Testis (tissue), 2 donors: ENCODE measurements at regions not wholly inside any gene's neighbourhood (a gene's known extent, or its start where the extent isn't known, plus 50 kb on each side); places are given as distances from the start of the nearest gene placed in this dataset.

Source experiments
- DNase-seq: peaks from one replicate; pipeline ENCODE4 v3.0.0-alpha.2; 2019
- H3K27ac ChIP-seq, 2 donors: fragments of 200-600 bp; sonication (generic); one replicate each; pipeline ENCODE4 v1.5.1; 2019
- H3K27me3 ChIP-seq: fragments of 200-600 bp; sonication (generic); one replicate; pipeline ENCODE4 v1.5.1; 2019
- H3K36me3 ChIP-seq: fragments of 200-600 bp; sonication (generic); one replicate; pipeline ENCODE4 v1.5.1; 2017; ENCODE audit warnings: low read depth; ENCODE audit errors: missing control alignments
- H3K4me1 ChIP-seq: fragments of 200-600 bp; sonication (generic); one replicate; pipeline ENCODE4 v1.5.1; 2019
- H3K4me3 ChIP-seq, 2 donors: fragments of 200-600 bp; sonication (generic); one replicate each; pipeline ENCODE4 v1.5.1; 2017 to 2019
- H3K9me3 ChIP-seq: fragments of 200-600 bp; sonication (generic); one replicate; pipeline ENCODE4 v1.5.1; 2017
- POLR2A ChIP-seq: fragments of 450-650 bp; IDR thresholded peaks from one replicate; pipeline ENCODE4 v1.6.1; 2017; ENCODE audit warnings: antibody characterized with exemption, mild to moderate bottlenecking, moderate library complexity
- whole genome bisulfite sequencing, 2 donors: methylation state at CpG; one replicate each; pipeline ENCODE4 v1.1.5; 2018; 5-methylcytosine and 5-hydroxymethylcytosine counted together
- intact Hi-C: fragments of 100-400 bp; cut with DNase I; formaldehyde crosslinking; loops from one replicate; pipeline ENCODE4 v1.15.1; 2023; ENCODE audit warnings: low total_unique reads
- TF ChIP-seq, protein P1 (sequence below), 3 experiments: fragments of 450-650 bp in 2 of 3; fragments of 200-600 bp in 1 of 3; sonication (generic) in 1 of 3; IDR thresholded peaks; one replicate each; pipeline ENCODE4 v1.5.1; 2016 to 2019; ENCODE audit warnings: antibody characterized with exemption in 3 of 3, mild to moderate bottlenecking in 2 of 3, moderate library complexity in 1 of 3

DNA sequence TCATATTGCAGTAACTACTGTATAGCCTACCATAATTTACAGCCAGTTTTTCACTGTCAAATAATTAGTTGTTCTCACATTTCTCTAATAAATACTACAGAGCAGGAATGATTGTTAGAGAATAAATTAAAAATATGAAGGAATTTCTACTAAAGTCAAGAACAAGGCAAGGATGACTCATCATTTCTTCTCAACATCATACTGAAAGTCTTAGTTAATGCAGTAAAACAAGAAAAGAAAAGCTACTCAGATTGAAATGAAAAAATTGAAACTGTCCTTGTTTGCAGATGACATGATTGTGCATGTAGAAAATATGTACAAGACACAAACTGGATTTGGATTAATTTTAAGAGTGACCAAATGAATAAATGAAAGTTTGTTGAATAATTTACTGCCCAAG, 608.2 kb downstream of the NSUN3 start:
- no peaks in the 10 kb centered on the region for H3K4me1 ChIP-seq
- H3K36me3 ChIP-seq: no peaks in the 10 kb centered on the region
- H3K27me3 ChIP-seq: no peaks in the 10 kb centered on the region
- no peak for DNase-seq
- intact Hi-C loops: no loop called here
- H3K27ac ChIP-seq: no peak overlapping the region
- no peak overlapping the region for H3K4me3 ChIP-seq
- no peaks in the 10 kb centered on the region for H3K9me3 ChIP-seq
- TF ChIP-seq POLR2A: no peak
- TF ChIP-seq, protein P1, sequence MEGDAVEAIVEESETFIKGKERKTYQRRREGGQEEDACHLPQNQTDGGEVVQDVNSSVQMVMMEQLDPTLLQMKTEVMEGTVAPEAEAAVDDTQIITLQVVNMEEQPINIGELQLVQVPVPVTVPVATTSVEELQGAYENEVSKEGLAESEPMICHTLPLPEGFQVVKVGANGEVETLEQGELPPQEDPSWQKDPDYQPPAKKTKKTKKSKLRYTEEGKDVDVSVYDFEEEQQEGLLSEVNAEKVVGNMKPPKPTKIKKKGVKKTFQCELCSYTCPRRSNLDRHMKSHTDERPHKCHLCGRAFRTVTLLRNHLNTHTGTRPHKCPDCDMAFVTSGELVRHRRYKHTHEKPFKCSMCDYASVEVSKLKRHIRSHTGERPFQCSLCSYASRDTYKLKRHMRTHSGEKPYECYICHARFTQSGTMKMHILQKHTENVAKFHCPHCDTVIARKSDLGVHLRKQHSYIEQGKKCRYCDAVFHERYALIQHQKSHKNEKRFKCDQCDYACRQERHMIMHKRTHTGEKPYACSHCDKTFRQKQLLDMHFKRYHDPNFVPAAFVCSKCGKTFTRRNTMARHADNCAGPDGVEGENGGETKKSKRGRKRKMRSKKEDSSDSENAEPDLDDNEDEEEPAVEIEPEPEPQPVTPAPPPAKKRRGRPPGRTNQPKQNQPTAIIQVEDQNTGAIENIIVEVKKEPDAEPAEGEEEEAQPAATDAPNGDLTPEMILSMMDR (IDR thresholded peaks at IDR 0.05): no peak

- no peak for DNase-seq
- H3K27ac ChIP-seq: no peak overlapping the region
- no peak for TF ChIP-seq POLR2A
- TF ChIP-seq, protein P1 (IDR thresholded peaks at IDR 0.05): no peak
- H3K27me3 ChIP-seq: no peaks in the 10 kb centered on the region
- intact Hi-C loops: no loop called here
- H3K4me3 ChIP-seq: no peak overlapping the region
- no peaks in the 10 kb centered on the region for H3K9me3 ChIP-seq
- H3K4me1 ChIP-seq: no peaks in the 10 kb centered on the region
- 57 to 59% methylated on average over 1 of the region's 1 CpG for WGBS, 2 donors
- no peaks in the 10 kb centered on the region for H3K36me3 ChIP-seq
Measured at GRCh38 chr3:94673876-94674275, 611.0 kb downstream of the NSUN3 start.

DNA sequence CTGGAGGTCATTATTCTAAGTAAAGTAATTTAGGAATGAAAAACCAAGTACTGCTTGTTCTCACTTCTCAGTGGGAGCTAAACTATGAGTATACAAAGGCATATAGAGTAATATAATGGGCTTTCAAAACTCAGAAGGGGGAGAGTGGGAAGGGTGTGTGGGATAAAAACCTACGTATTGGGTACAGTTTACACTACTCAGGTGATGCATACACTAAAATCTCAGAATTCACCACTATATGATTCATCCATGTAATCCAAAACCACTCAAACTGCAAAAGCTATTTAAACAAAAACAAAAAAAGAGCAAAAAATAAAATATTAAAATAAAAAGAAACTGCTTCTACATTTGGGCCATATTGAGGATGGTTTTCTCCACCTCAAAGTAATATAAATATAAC, 623.3 kb downstream of the NSUN3 start:
- no peaks in the 10 kb centered on the region for H3K27me3 ChIP-seq
- no peak overlapping the region for H3K27ac ChIP-seq
- no peaks in the 10 kb centered on the region for H3K9me3 ChIP-seq
- no peaks in the 10 kb centered on the region for H3K36me3 ChIP-seq
- intact Hi-C loops: no loop called here
- 88% methylated on average over 1 of the region's 1 CpG for WGBS, 2 donors
- TF ChIP-seq, protein P1 (IDR thresholded peaks at IDR 0.05): no peak
- no peak for TF ChIP-seq POLR2A
- no peaks in the 10 kb centered on the region for H3K4me1 ChIP-seq
- H3K4me3 ChIP-seq: no peak overlapping the region
- no peak for DNase-seq

DNA sequence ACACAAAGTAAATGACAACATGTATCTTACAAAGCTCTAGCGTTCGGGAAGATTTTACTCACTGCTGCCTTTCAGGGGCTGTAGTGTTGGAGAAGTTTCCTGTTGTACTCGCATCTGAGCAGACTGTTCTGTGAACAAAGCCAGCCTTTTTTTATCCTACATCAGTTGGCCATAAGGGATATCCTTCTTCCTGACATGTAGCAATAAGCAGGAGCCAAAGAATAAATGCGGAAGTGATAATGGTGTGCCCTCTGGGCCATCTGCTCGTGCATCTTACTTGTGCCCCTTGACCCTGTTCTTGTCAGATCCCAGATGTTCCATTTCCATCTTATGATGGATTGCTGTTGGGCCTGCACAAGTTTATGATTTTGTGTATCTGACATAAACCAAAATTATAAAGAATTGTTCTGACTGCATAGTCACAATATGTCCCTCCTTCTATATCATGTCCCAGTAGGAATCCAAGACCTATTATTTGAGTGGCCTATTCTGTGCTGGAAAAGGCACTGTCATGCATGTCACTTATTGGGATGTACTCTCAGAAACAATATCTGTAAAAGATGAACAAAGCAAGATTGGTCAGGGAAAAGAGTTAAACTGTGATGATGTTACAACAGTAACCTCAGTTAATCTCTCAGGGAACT, 631.3 kb downstream of the NSUN3 start:
- WGBS, 2 donors: 50 to 51% methylated on average over 5 of the region's 5 CpGs
- TF ChIP-seq, protein P1 (IDR thresholded peaks at IDR 0.05): no peak
- TF ChIP-seq POLR2A: no peak
- DNase-seq: no peak

DNA sequence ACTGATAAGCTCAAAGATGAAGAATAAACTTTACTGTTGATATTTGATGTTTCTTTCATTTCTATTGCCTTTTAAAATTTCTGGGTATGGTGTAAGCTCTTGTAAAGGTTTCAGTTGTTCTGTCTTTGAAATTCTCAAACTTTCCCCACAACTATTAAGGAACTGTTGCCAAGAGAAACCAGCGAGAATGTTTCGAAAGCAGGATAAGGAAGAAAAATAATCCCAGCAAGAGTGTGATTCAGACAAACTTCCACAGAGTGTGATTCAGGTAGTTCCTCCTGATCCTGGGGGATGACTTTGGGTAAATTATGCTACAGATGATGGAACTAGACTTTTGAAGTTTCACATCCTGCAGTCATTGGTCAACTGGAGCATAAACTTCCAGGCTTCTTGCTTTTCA, 632.0 kb downstream of the NSUN3 start:
- H3K27ac ChIP-seq: no peak overlapping the region
- H3K36me3 ChIP-seq: no peaks in the 10 kb centered on the region
- no peaks in the 10 kb centered on the region for H3K4me1 ChIP-seq
- no peak for DNase-seq
- TF ChIP-seq, protein P1 (IDR thresholded peaks at IDR 0.05): no peak
- no peak for TF ChIP-seq POLR2A
- 57 to 72% methylated on average over 2 of the region's 2 CpGs for WGBS, 2 donors
- H3K27me3 ChIP-seq: no peaks in the 10 kb centered on the region
- intact Hi-C loops: no loop called here
- no peaks in the 10 kb centered on the region for H3K9me3 ChIP-seq
- H3K4me3 ChIP-seq: no peak overlapping the region

More for the DNA sequence above, 631.3 kb downstream of the NSUN3 start:
- no peak overlapping the region for H3K4me3 ChIP-seq
- H3K4me1 ChIP-seq: no peaks in the 10 kb centered on the region
- no peak overlapping the region for H3K27ac ChIP-seq
- no peaks in the 10 kb centered on the region for H3K27me3 ChIP-seq
- no peaks in the 10 kb centered on the region for H3K36me3 ChIP-seq
- intact Hi-C loops: no loop called here
- H3K9me3 ChIP-seq: no peaks in the 10 kb centered on the region
